HEK293 (cell line): ENCODE measurements at regions not wholly inside any gene's neighbourhood (a gene's known extent, or its start where the extent isn't known, plus 50 kb on each side); places are given as distances from the start of the nearest gene placed in this dataset.

Experiments
- CTCF ChIP-seq: fragments of 450-650 bp; formaldehyde crosslinking; IDR thresholded peaks from 2 replicates; pipeline ENCODE4 v1.5.1; 2016; ENCODE audit warnings: missing biosample characterization, missing genetic modification characterization
- SALL2 ChIP-seq: fragments of 450-650 bp; formaldehyde crosslinking; IDR thresholded peaks from 2 replicates; pipeline ENCODE4 v1.5.0; 2017; ENCODE audit warnings: missing biosample characterization, mild to moderate bottlenecking, missing genetic modification characterization, borderline replicate concordance
- SCRT1 ChIP-seq: fragments of 450-650 bp; formaldehyde crosslinking; IDR thresholded peaks from 2 replicates; pipeline ENCODE4 v1.5.1; 2016; ENCODE audit warnings: missing biosample characterization, missing genetic modification characterization, borderline replicate concordance
- TRIM28 ChIP-seq: IDR thresholded peaks from 2 replicates; pipeline ENCODE4 v1.6.1; 2011; ENCODE audit warnings: low read length, control low read depth, borderline replicate concordance
- ZNF274 ChIP-seq, 2 experiments: fragments of 200-500 bp in 1 of 2; fragments of 450-650 bp in 1 of 2; sonication (Bioruptor generic) in 1 of 2; formaldehyde crosslinking in 1 of 2; IDR thresholded peaks; 2 replicates each; pipeline versions ENCODE4 v1.5.1 to v1.6.1; 2014 to 2016; ENCODE audit warnings: borderline replicate concordance in 1 of 2, inconsistent platforms in 1 of 2, low read length in 1 of 2, missing biosample characterization in 1 of 2, missing genetic modification characterization in 1 of 2
- ZNF76 ChIP-seq: fragments of 450-650 bp; formaldehyde crosslinking; IDR thresholded peaks from 2 replicates; pipeline ENCODE4; 2016; ENCODE audit warnings: low read depth, missing biosample characterization, missing genetic modification characterization, borderline replicate concordance

GRCh38 chr3:106117490-106117858 lies 248.7 kb upstream of the CBLB start:
- no peak for TF ChIP-seq SALL2 (tag by site-specific recombination)
- TF ChIP-seq CTCF: no peak
- TF ChIP-seq TRIM28: no peak
- TF ChIP-seq SCRT1 (tag by site-specific recombination): no peak
- no peak for TF ChIP-seq ZNF274 (IDR thresholded peaks at IDR 0.05; ENCODE audit: low read length)
- TF ChIP-seq ZNF274 (tag by site-specific recombination; IDR thresholded peaks at IDR 0.05; ENCODE audit: borderline replicate concordance): no peak
- TF ChIP-seq ZNF76 (tag by site-specific recombination): no peak
